ENCODE measurements at regions not wholly inside any gene's neighbourhood (a gene's known extent, or its start where the extent isn't known, plus 50 kb on each side); places are given as distances from the start of the nearest gene placed in this dataset.

GRCh38 chr20:50388733-50389437 lies 121.3 kb upstream of the PTPN1 start:
- no peak overlapping the region for H3K4me3 ChIP-seq
- H3K9me3 ChIP-seq = no peaks in the 10 kb centered on the region
- no peaks in the 10 kb centered on the region for H3K36me3 ChIP-seq
- DNase-seq = no peak
- H3K27me3 ChIP-seq = no peaks in the 10 kb centered on the region

GRCh38 chr20:50389438-50389807 lies 120.8 kb upstream of the PTPN1 start:
- no peak for DNase-seq
- no peaks in the 10 kb centered on the region for H3K27me3 ChIP-seq
- H3K9me3 ChIP-seq = no peaks in the 10 kb centered on the region
- H3K36me3 ChIP-seq = no peaks in the 10 kb centered on the region
- no peak overlapping the region for H3K4me3 ChIP-seq

GRCh38 chr20:50389808-50390684 lies 120.1 kb upstream of the PTPN1 start:
- no peak for DNase-seq
- no peaks in the 10 kb centered on the region for H3K27me3 ChIP-seq
- H3K4me3 ChIP-seq = no peak overlapping the region
- no peaks in the 10 kb centered on the region for H3K9me3 ChIP-seq
- no peaks in the 10 kb centered on the region for H3K36me3 ChIP-seq

- no peak for DNase-seq
- H3K36me3 ChIP-seq = no peaks in the 10 kb centered on the region
- no peaks in the 10 kb centered on the region for H3K27me3 ChIP-seq
- H3K4me3 ChIP-seq = no peak overlapping the region
- no peaks in the 10 kb centered on the region for H3K9me3 ChIP-seq
Observed at GRCh38 chr20:50390685-50391443, 119.3 kb upstream of the PTPN1 start.

GRCh38 chr20:50391444-50392137 lies 118.6 kb upstream of the PTPN1 start:
- no peak for DNase-seq
- no peaks in the 10 kb centered on the region for H3K9me3 ChIP-seq
- no peaks in the 10 kb centered on the region for H3K27me3 ChIP-seq
- no peak overlapping the region for H3K4me3 ChIP-seq
- no peaks in the 10 kb centered on the region for H3K36me3 ChIP-seq

GRCh38 chr20:50392138-50392866 lies 117.9 kb upstream of the PTPN1 start:
- no peaks in the 10 kb centered on the region for H3K27me3 ChIP-seq
- no peaks in the 10 kb centered on the region for H3K36me3 ChIP-seq
- H3K4me3 ChIP-seq = no peak overlapping the region
- no peak for DNase-seq
- no peaks in the 10 kb centered on the region for H3K9me3 ChIP-seq

GRCh38 chr20:50393242-50393641 lies 116.9 kb upstream of the PTPN1 start:
- H3K9me3 ChIP-seq = no peaks in the 10 kb centered on the region
- H3K27me3 ChIP-seq = no peaks in the 10 kb centered on the region
- H3K36me3 ChIP-seq = no peaks in the 10 kb centered on the region
- no peak overlapping the region for H3K4me3 ChIP-seq
- no peak for DNase-seq

- no peak for DNase-seq
- Histone ChIP-seq H3K27me3 (no peaks in the 10 kb centered on the region), H3K4me3 (no peak overlapping the region), H3K36me3 (no peaks in the 10 kb centered on the region), H3K9me3 (no peaks in the 10 kb centered on the region)
Observed at GRCh38 chr20:50393990-50394561, 116.1 kb upstream of the PTPN1 start.

GRCh38 chr20:50394569-50394968 lies 115.6 kb upstream of the PTPN1 start:
- H3K36me3 ChIP-seq = no peaks in the 10 kb centered on the region
- no peaks in the 10 kb centered on the region for H3K27me3 ChIP-seq
- H3K4me3 ChIP-seq = no peak overlapping the region
- DNase-seq = no peak
- no peaks in the 10 kb centered on the region for H3K9me3 ChIP-seq

GRCh38 chr20:50395251-50395729 lies 114.9 kb upstream of the PTPN1 start:
- Histone ChIP-seq H3K4me3 (no peak overlapping the region), H3K36me3 (no peaks in the 10 kb centered on the region), H3K27me3 (no peaks in the 10 kb centered on the region), H3K9me3 (no peaks in the 10 kb centered on the region)
- peak; percentile 81 for DNase-seq

- Histone ChIP-seq H3K27me3 (no peaks in the 10 kb centered on the region), H3K4me3 (no peak overlapping the region), H3K9me3 (no peaks in the 10 kb centered on the region), H3K36me3 (no peaks in the 10 kb centered on the region)
- no peak for DNase-seq
Observed at GRCh38 chr20:50395914-50396488, 114.2 kb upstream of the PTPN1 start.

- Histone ChIP-seq H3K4me3 (no peak overlapping the region), H3K27me3 (no peaks in the 10 kb centered on the region), H3K9me3 (no peaks in the 10 kb centered on the region), H3K36me3 (no peaks in the 10 kb centered on the region)
- DNase-seq = no peak
Observed at GRCh38 chr20:50396623-50397022, 113.6 kb upstream of the PTPN1 start.

GRCh38 chr20:50397058-50397457 lies 113.1 kb upstream of the PTPN1 start:
- Histone ChIP-seq H3K36me3 (no peaks in the 10 kb centered on the region), H3K27me3 (no peaks in the 10 kb centered on the region), H3K9me3 (no peaks in the 10 kb centered on the region), H3K4me3 (no peak overlapping the region)
- DNase-seq = no peak

GRCh38 chr20:50398064-50398463 lies 112.1 kb upstream of the PTPN1 start:
- Histone ChIP-seq H3K27me3 (no peaks in the 10 kb centered on the region), H3K36me3 (no peaks in the 10 kb centered on the region), H3K4me3 (no peak overlapping the region), H3K9me3 (no peaks in the 10 kb centered on the region)
- DNase-seq = no peak

- no peaks in the 10 kb centered on the region for H3K27me3 ChIP-seq
- H3K4me3 ChIP-seq = no peak overlapping the region
- no peaks in the 10 kb centered on the region for H3K36me3 ChIP-seq
- H3K9me3 ChIP-seq = no peaks in the 10 kb centered on the region
- no peak for DNase-seq
Observed at GRCh38 chr20:50398471-50398820, 111.7 kb upstream of the PTPN1 start.
